ENCODE measurements at regions not wholly inside any gene's neighbourhood (a gene's known extent, or its start where the extent isn't known, plus 50 kb on each side); places are given as distances from the start of the nearest gene placed in this dataset.

- ChIA-PET POLR2A (no interaction called here), SMC1A (ENCODE audit: uncharacterized antibody, unreplicated experiment) (interaction anchor here (0.6 kb wide), 1 partner anchor 247 kb away, joined by 3 read pairs; no protein-coding TSS in a partner anchor)
- in situ Hi-C loops (cut with MboI) = no loop called here
Measured at GRCh38 chr2:193467276-193467987, 1272.7 kb upstream of the TMEFF2 start.

More at GRCh38 chr2:193467276-193467987, 1272.7 kb upstream of the TMEFF2 start:
- CTCF ChIA-PET = interaction anchor here (1.0 kb wide), 1 partner anchor 37 kb away, joined by 3 read pairs; no protein-coding TSS in a partner anchor
- H3K36me3 ChIP-seq (ENCODE audit: control insufficient read depth in 2 of 2, insufficient read depth in 2 of 2, low read length in 1 of 2) = no peaks in the 10 kb centered on the region
- DNase-seq (ENCODE audit: low read depth, low spot score) (no peak), FAIRE-seq (no peak), ATAC-seq (no peak)
- RAD21 ChIA-PET (ENCODE audit: unreplicated experiment) = no interaction called here
- H4K20me1 ChIP-seq (ENCODE audit: control insufficient read depth, insufficient read depth) = no peaks in the 10 kb centered on the region
- no peak overlapping the region for H3K4me3 ChIP-seq
- H3K4me2 ChIP-seq (ENCODE audit: control insufficient read depth, insufficient read depth) = no peak overlapping the region
- H3K9me3 ChIP-seq (replicated peaks; ENCODE audit: control insufficient read depth, insufficient read depth, low read length) = no peaks in the 10 kb centered on the region
- BruUV-seq (replicated peaks) = no TSS peak
- TF ChIP-seq RELA (IDR thresholded peaks at IDR 0.05; ENCODE audit: borderline replicate concordance, partially characterized antibody) (no peak), TCF7 (IDR thresholded peaks at IDR 0.05; ENCODE audit: borderline replicate concordance) (no peak), NFIC (IDR thresholded peaks at IDR 0.05; ENCODE audit: low read depth, low read length) (no peak), BCL3 (IDR thresholded peaks at IDR 0.05; ENCODE audit: borderline replicate concordance, insufficient read depth, low read depth, low read length, poor library complexity, severe bottlenecking) (no peak), ZBTB11 (CRISPR knock-in tag; IDR thresholded peaks at IDR 0.05) (no peak), E4F1 (IDR thresholded peaks at IDR 0.05; ENCODE audit: borderline replicate concordance, partially characterized antibody) (no peak), IKZF2 (IDR thresholded peaks at IDR 0.05) (no peak), SMAD5 (IDR thresholded peaks at IDR 0.05; ENCODE audit: low read depth) (no peak), ZSCAN29 (IDR thresholded peaks at IDR 0.05) (no peak), MLLT1 (IDR thresholded peaks at IDR 0.05) (no peak)
- H3K27me3 ChIP-seq (replicated peaks in 1 of 2; ENCODE audit: control insufficient read depth in 2 of 2, insufficient read depth in 2 of 2, low read length in 1 of 2) = no peaks in the 10 kb centered on the region
- no peaks in the 10 kb centered on the region for H3K4me1 ChIP-seq (ENCODE audit: control insufficient read depth, insufficient read depth, low read length)
- H2AFZ ChIP-seq (ENCODE audit: control insufficient read depth, low read depth, low read length) = no peak overlapping the region
- intact Hi-C loops (cut with micrococcal nuclease; ENCODE audit: unreplicated experiment) = no loop called here
- H3K9ac ChIP-seq (ENCODE audit: control insufficient read depth, insufficient read depth, low read length) = no peak overlapping the region
- no peaks in the 10 kb centered on the region for H3K79me2 ChIP-seq (ENCODE audit: control insufficient read depth, insufficient read depth, low read length)
- H3K27ac ChIP-seq (ENCODE audit: control insufficient read depth, insufficient read depth) = no peak overlapping the region

All from GM12878 (cell line).